MM.1S (cell line): ENCODE measurements at regions not wholly inside any gene's neighbourhood (a gene's known extent, or its start where the extent isn't known, plus 50 kb on each side); places are given as distances from the start of the nearest gene placed in this dataset.

ENCODE experiments used
- DNase-seq: peaks from one replicate; pipeline ENCODE4 v3.0.0-alpha.2; 2015
- H2AFZ ChIP-seq: fragments of 300-600 bp; sonication (generic); 2 replicates; pipeline ENCODE4 v1.6.0; 2016; ENCODE audit warnings: antibody characterized with exemption, low read length
- H3F3A ChIP-seq: fragments of 300-600 bp; sonication (generic); 2 replicates; pipeline ENCODE4 v1.6.1; 2016; ENCODE audit warnings: mild to moderate bottlenecking, antibody characterized with exemption, low read length, moderate library complexity, mixed read lengths; ENCODE audit not compliant: insufficient read depth
- H3K27ac ChIP-seq: fragments of 300-600 bp; sonication (generic); 2 replicates; pipeline ENCODE4 v1.5.1; 2016; ENCODE audit warnings: mild to moderate bottlenecking, low read length
- H3K27me3 ChIP-seq: fragments of 300-600 bp; sonication (generic); replicated peaks from 2 replicates; pipeline ENCODE4 v1.6.0; 2016; ENCODE audit warnings: low read length; ENCODE audit not compliant: insufficient read depth
- H3K36me3 ChIP-seq: fragments of 300-600 bp; sonication (generic); replicated peaks from 2 replicates; pipeline ENCODE4 v1.6.1; 2016; ENCODE audit warnings: mild to moderate bottlenecking, low read length, mixed read lengths; ENCODE audit not compliant: insufficient read depth
- H3K4me1 ChIP-seq: fragments of 300-600 bp; sonication (generic); 2 replicates; pipeline ENCODE4 v1.6.1; 2016; ENCODE audit warnings: low read length, mixed read lengths
- H3K4me2 ChIP-seq: fragments of 300-600 bp; sonication (generic); 2 replicates; pipeline ENCODE4 v1.6.0; 2016; ENCODE audit warnings: low read depth, low read length
- H3K4me3 ChIP-seq: fragments of 300-600 bp; sonication (generic); 2 replicates; pipeline ENCODE4 v1.5.1; 2016; ENCODE audit warnings: low read length, mixed read lengths
- H3K79me2 ChIP-seq: fragments of 300-600 bp; sonication (generic); 2 replicates; pipeline ENCODE4 v1.6.1; 2016; ENCODE audit warnings: mixed run types, low read length, mixed read lengths
- H3K9ac ChIP-seq: fragments of 300-600 bp; sonication (generic); 2 replicates; pipeline ENCODE4 v1.6.1; 2016; ENCODE audit warnings: low read length, mixed read lengths
- H3K9me2 ChIP-seq: fragments of 300-600 bp; sonication (generic); replicated peaks from 2 replicates; pipeline ENCODE4 v1.6.1; 2016; ENCODE audit warnings: mild to moderate bottlenecking, low read length, mixed read lengths; ENCODE audit not compliant: insufficient read depth
- H3K9me3 ChIP-seq: fragments of 300-600 bp; sonication (generic); replicated peaks from 2 replicates; pipeline ENCODE4 v1.6.1; 2016; ENCODE audit warnings: mild to moderate bottlenecking, low read length, mixed read lengths; ENCODE audit not compliant: insufficient read depth
- H4K20me1 ChIP-seq: fragments of 300-600 bp; sonication (generic); 2 replicates; pipeline ENCODE4 v1.6.1; 2016; ENCODE audit warnings: mild to moderate bottlenecking, low read length, moderate library complexity, mixed read lengths; ENCODE audit not compliant: insufficient read depth
- CTCF ChIP-seq: fragments of 300-600 bp; sonication (generic); IDR thresholded peaks from 2 replicates; pipeline ENCODE4 v1.5.1; 2016; ENCODE audit warnings: antibody characterized with exemption, low read length, mixed read lengths
- EZH2 ChIP-seq: fragments of 300-600 bp; sonication (generic); optimal IDR thresholded peaks from 2 replicates; pipeline ENCODE3; 2017; ENCODE audit warnings: low read depth, mild to moderate bottlenecking, antibody characterized with exemption, low read length, mixed read lengths
- EZH2phosphoT487 ChIP-seq: fragments of 300-600 bp; sonication (generic); IDR thresholded peaks from 2 replicates; pipeline ENCODE4 v1.6.1; 2018; ENCODE audit warnings: antibody characterized with exemption, low read length

GRCh38 chr4:32031026-32031425, 1310.9 kb downstream of the PCDH7 start:
- no peaks in the 10 kb centered on the region for H4K20me1 ChIP-seq
- H3K27ac ChIP-seq = no peak overlapping the region
- TF ChIP-seq CTCF = no peak
- no peak for TF ChIP-seq EZH2
- TF ChIP-seq EZH2phosphoT487 = no peak
- no peaks in the 10 kb centered on the region for H3K27me3 ChIP-seq
- H3K4me1 ChIP-seq = no peaks in the 10 kb centered on the region
- no peaks in the 10 kb centered on the region for H3K36me3 ChIP-seq
- H3K4me3 ChIP-seq = no peak overlapping the region
- H3F3A ChIP-seq = no peaks in the 10 kb centered on the region
- no peaks in the 10 kb centered on the region for H3K9me3 ChIP-seq
- H3K79me2 ChIP-seq = no peaks in the 10 kb centered on the region
- DNase-seq = no peak
- no peak overlapping the region for H3K9ac ChIP-seq
- no peaks in the 10 kb centered on the region for H3K9me2 ChIP-seq
- H3K4me2 ChIP-seq = no peak overlapping the region
- no peak overlapping the region for H2AFZ ChIP-seq

- H2AFZ ChIP-seq = no peak overlapping the region
- H4K20me1 ChIP-seq = no peaks in the 10 kb centered on the region
- no peaks in the 10 kb centered on the region for H3K4me1 ChIP-seq
- TF ChIP-seq CTCF (no peak), EZH2phosphoT487 (no peak), EZH2 (no peak)
- no peaks in the 10 kb centered on the region for H3K9me2 ChIP-seq
- no peak for DNase-seq
- H3K27ac ChIP-seq = no peak overlapping the region
- no peak overlapping the region for H3K4me3 ChIP-seq
- no peaks in the 10 kb centered on the region for H3F3A ChIP-seq
- H3K9ac ChIP-seq = no peak overlapping the region
- H3K9me3 ChIP-seq = no peaks in the 10 kb centered on the region
- no peaks in the 10 kb centered on the region for H3K79me2 ChIP-seq
- H3K4me2 ChIP-seq = no peak overlapping the region
- H3K27me3 ChIP-seq = no peaks in the 10 kb centered on the region
- no peaks in the 10 kb centered on the region for H3K36me3 ChIP-seq
These were observed 1312.0 kb downstream of the PCDH7 start for GRCh38 chr4:32032136-32032672.

GRCh38 chr4:32037399-32037798, 1317.2 kb downstream of the PCDH7 start:
- no peak for DNase-seq
- Histone ChIP-seq H3K4me2 (no peak overlapping the region), H3K4me1 (no peaks in the 10 kb centered on the region), H3K9me2 (no peaks in the 10 kb centered on the region), H3F3A (no peaks in the 10 kb centered on the region), H2AFZ (no peak overlapping the region), H3K9me3 (no peaks in the 10 kb centered on the region), H4K20me1 (no peaks in the 10 kb centered on the region), H3K27me3 (no peaks in the 10 kb centered on the region), H3K9ac (no peak overlapping the region), H3K79me2 (no peaks in the 10 kb centered on the region), H3K27ac (no peak overlapping the region), H3K36me3 (no peaks in the 10 kb centered on the region), H3K4me3 (no peak overlapping the region)
- TF ChIP-seq EZH2 (no peak), CTCF (no peak), EZH2phosphoT487 (no peak)
